CD1c-positive myeloid dendritic cell (primary cell): ENCODE measurements at regions not wholly inside any gene's neighbourhood (a gene's known extent, or its start where the extent isn't known, plus 50 kb on each side); places are given as distances from the start of the nearest gene placed in this dataset.
"Not testable (repeated sequence)": the region's sequence is repeated elsewhere in the genome, so short reads cannot be mapped to it uniquely, and the experiment has no call there.

ENCODE experiments used
- DNase-seq: peaks from one replicate; pipeline ENCODE4 v3.0.0-alpha.2; 2016; ENCODE audit errors: extremely low spot score

GRCh38 chr20:29533566-29534177, 1723.8 kb upstream of the DEFB115 start:
- DNase-seq, result not testable (repeated sequence)

GRCh38 chr20:29566901-29567635, 1690.4 kb upstream of the DEFB115 start:
- DNase-seq, result not testable (repeated sequence)

GRCh38 chr20:29567671-29568070, 1689.8 kb upstream of the DEFB115 start:
- DNase-seq, result not testable (repeated sequence)

- DNase-seq, result not testable (repeated sequence)
These were observed 1687.3 kb upstream of the DEFB115 start for GRCh38 chr20:29570126-29570525.

- DNase-seq, result not testable (repeated sequence)
These were observed 1667.9 kb upstream of the DEFB115 start for GRCh38 chr20:29589530-29589929.

GRCh38 chr20:29604163-29604562, 1653.3 kb upstream of the DEFB115 start:
- not testable (repeated sequence) for DNase-seq

GRCh38 chr20:29606171-29606570, 1651.3 kb upstream of the DEFB115 start:
- not testable (repeated sequence) for DNase-seq

GRCh38 chr20:29629395-29629794, 1628.1 kb upstream of the DEFB115 start:
- not testable (repeated sequence) for DNase-seq
